Tibial nerve (tissue), 4 donors: ENCODE measurements at regions not wholly inside any gene's neighbourhood (a gene's known extent, or its start where the extent isn't known, plus 50 kb on each side); places are given as distances from the start of the nearest gene placed in this dataset.
"Not testable (repeated sequence)": the region's sequence is repeated elsewhere in the genome, so short reads cannot be mapped to it uniquely, and the experiment has no call there.

Experiments used
- DNase-seq, 2 donors: peaks; one replicate each; pipeline ENCODE4 v3.0.0-alpha.2; 2019; ENCODE audit warnings: low spot score in 2 of 2
- H3K27ac ChIP-seq, 4 donors: fragments of 200-600 bp; sonication (generic) in 3 of 4; one replicate each; pipeline ENCODE4 v1.5.1; 2017 to 2019; ENCODE audit warnings: mild to moderate bottlenecking in 1 of 4
- H3K27me3 ChIP-seq, 2 donors: fragments of 200-600 bp; sonication (generic) in 1 of 2; one replicate each; pipeline versions ENCODE4 v1.5.1 to v1.6.0; 2017 to 2019
- H3K36me3 ChIP-seq, 3 donors: fragments of 200-600 bp; sonication (generic); one replicate each; pipeline ENCODE4 v1.5.1; 2018 to 2019
- H3K4me1 ChIP-seq, 4 donors: fragments of 200-600 bp; sonication (generic) in 3 of 4; one replicate each; pipeline ENCODE4 v1.5.1; 2017 to 2019
- H3K4me3 ChIP-seq, 4 donors: fragments of 200-600 bp; sonication (generic) in 3 of 4; one replicate each; pipeline ENCODE4 v1.5.1; 2017 to 2019; ENCODE audit warnings: mild to moderate bottlenecking in 1 of 4, moderate library complexity in 1 of 4
- H3K9me3 ChIP-seq, 4 donors: fragments of 200-600 bp; sonication (generic) in 3 of 4; one replicate each; pipeline ENCODE4 v1.5.1; 2017 to 2019
- CTCF ChIP-seq, 5 experiments: fragments of 200-600 bp in 3 of 5; fragments of 450-650 bp in 2 of 5; sonication (generic) in 3 of 5; IDR thresholded peaks; one replicate each; pipeline ENCODE4 v1.5.1; 2016 to 2019; ENCODE audit warnings: antibody characterized with exemption in 5 of 5, mild to moderate bottlenecking in 3 of 5, moderate library complexity in 2 of 5
- EP300 ChIP-seq, 2 donors: sonication (generic); formaldehyde crosslinking; IDR thresholded peaks; one replicate each; pipeline ENCODE4 v1.6.1; 2017; ENCODE audit warnings: antibody characterized with exemption in 2 of 2, mild to moderate bottlenecking in 1 of 2
- POLR2A ChIP-seq, 2 donors: fragments of 450-650 bp; IDR thresholded peaks; one replicate each; pipeline ENCODE4 v1.6.1; 2017; ENCODE audit warnings: antibody characterized with exemption in 2 of 2, mild to moderate bottlenecking in 2 of 2, moderate library complexity in 2 of 2
- WGBS, 2 donors: methylation state at CpG; one replicate each; pipeline ENCODE4 v1.1.5; 2018; 5-methylcytosine and 5-hydroxymethylcytosine counted together

- Histone ChIP-seq H3K4me1 (peaks cover 0 to 3% (median 0%) of the 10 kb centered on the region in 4 donors), H3K4me3 (no peak overlapping the region), H3K9me3 (no peaks in the 10 kb centered on the region), H3K27ac (no peak overlapping the region), H3K36me3 (no peaks in the 10 kb centered on the region), H3K27me3 (no peaks in the 10 kb centered on the region)
- peak; percentile 19 to 76 for DNase-seq
- 21 to 25% methylated on average over 8 of the region's 8 CpGs for WGBS, 2 donors
- TF ChIP-seq EP300 (IDR thresholded peaks at IDR 0.05) = peak in 1 of 2 donors; percentile 46
- TF ChIP-seq CTCF (IDR thresholded peaks at IDR 0.05) = peak; percentile 53 to 82 (median 57)
- TF ChIP-seq POLR2A (IDR thresholded peaks at IDR 0.05) = no peak
Observed at GRCh38 chr2:95728878-95729596, 137.2 kb downstream of the TRIM43 start.

- H3K9me3 ChIP-seq = no peaks in the 10 kb centered on the region
- no peak overlapping the region for H3K27ac ChIP-seq
- no peak for DNase-seq
- H3K36me3 ChIP-seq = no peaks in the 10 kb centered on the region
- H3K4me1 ChIP-seq = peaks cover 0 to 3% (median 0%) of the 10 kb centered on the region in 4 donors
- no peaks in the 10 kb centered on the region for H3K27me3 ChIP-seq
- TF ChIP-seq POLR2A (IDR thresholded peaks at IDR 0.05) (no peak), EP300 (IDR thresholded peaks at IDR 0.05) (no peak), CTCF (IDR thresholded peaks at IDR 0.05) (no peak)
- 91 to 95% methylated on average over 2 of the region's 2 CpGs for WGBS, 2 donors
- H3K4me3 ChIP-seq = no peak overlapping the region
Observed at GRCh38 chr2:95729597-95729955, 137.8 kb downstream of the TRIM43 start.

GRCh38 chr2:95730813-95731212, 139.0 kb downstream of the TRIM43 start:
- no peak overlapping the region for H3K4me3 ChIP-seq
- no peaks in the 10 kb centered on the region for H3K27me3 ChIP-seq
- H3K9me3 ChIP-seq = no peaks in the 10 kb centered on the region
- 79 to 82% methylated on average over 9 of the region's 9 CpGs for WGBS, 2 donors
- TF ChIP-seq EP300 (IDR thresholded peaks at IDR 0.05) = no peak
- no peak overlapping the region for H3K27ac ChIP-seq
- H3K4me1 ChIP-seq = peaks cover 0 to 3% (median 0%) of the 10 kb centered on the region in 4 donors
- no peaks in the 10 kb centered on the region for H3K36me3 ChIP-seq
- DNase-seq = no peak

- Histone ChIP-seq H3K4me1 (no peaks in the 10 kb centered on the region), H3K4me3 (no peak overlapping the region), H3K27me3 (no peaks in the 10 kb centered on the region), H3K36me3 (no peaks in the 10 kb centered on the region), H3K27ac (peak overlapping the region in 1 of 4 donors; percentile 6), H3K9me3 (no peaks in the 10 kb centered on the region)
- TF ChIP-seq POLR2A (IDR thresholded peaks at IDR 0.05) = no peak
- TF ChIP-seq CTCF (IDR thresholded peaks at IDR 0.05) = no peak
- no peak for TF ChIP-seq EP300 (IDR thresholded peaks at IDR 0.05)
- 64 to 67% methylated on average over 8 of the region's 8 CpGs for WGBS, 2 donors
- DNase-seq = no peak
Observed at GRCh38 chr2:95734976-95735890, 143.4 kb downstream of the TRIM43 start.

GRCh38 chr2:95738301-95738700, 146.5 kb downstream of the TRIM43 start:
- Histone ChIP-seq H3K4me1 (no peaks in the 10 kb centered on the region), H3K27me3 (no peaks in the 10 kb centered on the region), H3K9me3 (no peaks in the 10 kb centered on the region), H3K27ac (no peak overlapping the region), H3K36me3 (no peaks in the 10 kb centered on the region), H3K4me3 (no peak overlapping the region)
- TF ChIP-seq POLR2A (IDR thresholded peaks at IDR 0.05) (no peak), CTCF (IDR thresholded peaks at IDR 0.05) (no peak), EP300 (IDR thresholded peaks at IDR 0.05) (no peak)
- DNase-seq = no peak
- 82 to 88% methylated on average over 5 of the region's 5 CpGs for WGBS, 2 donors

- WGBS, 2 donors = 34 to 39% methylated on average over 6 of the region's 9 CpGs
- not testable (repeated sequence) for H3K4me1 ChIP-seq, H3K27me3 ChIP-seq, H3K9me3 ChIP-seq, H3K36me3 ChIP-seq, H3K4me3 ChIP-seq, H3K27ac ChIP-seq, DNase-seq
Observed at GRCh38 chr2:95752126-95752525, 160.3 kb downstream of the TRIM43 start.

GRCh38 chr2:95753812-95754211, 162.0 kb downstream of the TRIM43 start:
- H3K9me3 ChIP-seq, H3K27me3 ChIP-seq, H3K27ac ChIP-seq, H3K4me1 ChIP-seq, H3K36me3 ChIP-seq, H3K4me3 ChIP-seq, DNase-seq: not testable (repeated sequence)
- WGBS, 2 donors = 73 to 77% methylated on average over 8 of the region's 8 CpGs

GRCh38 chr2:95754213-95754612, 162.4 kb downstream of the TRIM43 start:
- not testable (repeated sequence) for H3K4me3 ChIP-seq, H3K27ac ChIP-seq, H3K27me3 ChIP-seq, H3K36me3 ChIP-seq, H3K4me1 ChIP-seq, H3K9me3 ChIP-seq, DNase-seq
- WGBS, 2 donors = 55 to 60% methylated on average over 6 of the region's 6 CpGs
